Osteoblast (primary cell): ENCODE measurements at regions not wholly inside any gene's neighbourhood (a gene's known extent, or its start where the extent isn't known, plus 50 kb on each side); places are given as distances from the start of the nearest gene placed in this dataset.

ENCODE experiments used
- DNase-seq: peaks from one replicate; pipeline ENCODE4 v3.0.0; 2011; ENCODE audit warnings: low spot score, mixed read lengths; ENCODE audit not compliant: insufficient read length; ENCODE audit errors: missing footprints
- H2AFZ ChIP-seq: 2 replicates; pipeline ENCODE4 v1.6.0; 2011; ENCODE audit warnings: mild to moderate bottlenecking, low read length
- H3K27ac ChIP-seq: 2 replicates; pipeline ENCODE4 v1.5.1; 2011; ENCODE audit warnings: mild to moderate bottlenecking, low read depth, low read length, moderate library complexity
- H3K27me3 ChIP-seq: 2 replicates; pipeline ENCODE4 v1.6.0; 2012; ENCODE audit warnings: mild to moderate bottlenecking, control low read depth, inconsistent platforms, low read length, moderate library complexity; ENCODE audit not compliant: insufficient read depth
- H3K36me3 ChIP-seq: 2 replicates; pipeline ENCODE4 v1.5.1; 2011; ENCODE audit warnings: mild to moderate bottlenecking, low read length, control low read depth, moderate library complexity; ENCODE audit not compliant: insufficient read depth
- H3K4me1 ChIP-seq: 2 replicates; pipeline ENCODE4 v1.5.1; 2011; ENCODE audit warnings: mild to moderate bottlenecking, low read length, control low read depth, moderate library complexity; ENCODE audit not compliant: insufficient read depth
- H3K4me2 ChIP-seq: 2 replicates; pipeline ENCODE4 v1.6.0; 2011; ENCODE audit warnings: mild to moderate bottlenecking, low read length; ENCODE audit not compliant: insufficient read depth
- H3K4me3 ChIP-seq: fragments of 200-600 bp; sonication (generic); 3 replicates; pipeline ENCODE4 v1.5.1; 2012; ENCODE audit warnings: mild to moderate bottlenecking, low read length, inconsistent platforms; ENCODE audit not compliant: insufficient read depth
- H3K79me2 ChIP-seq: 2 replicates; pipeline ENCODE4 v1.6.0; 2012; ENCODE audit warnings: mild to moderate bottlenecking, low read length, control low read depth, inconsistent platforms; ENCODE audit not compliant: insufficient read depth
- H3K9me3 ChIP-seq: 2 replicates; pipeline ENCODE4 v1.5.1; 2011; ENCODE audit warnings: low read depth, low read length, control low read depth
- H4K20me1 ChIP-seq: 2 replicates; pipeline ENCODE4 v1.6.0; 2012; ENCODE audit warnings: mild to moderate bottlenecking, low read length, control low read depth; ENCODE audit not compliant: insufficient read depth
- CTCF ChIP-seq: IDR thresholded peaks from 2 replicates; pipeline ENCODE4 v1.5.1; 2011; ENCODE audit warnings: mild to moderate bottlenecking, low read depth, low read length, moderate library complexity; ENCODE audit errors: extremely low read depth

GRCh38 chr10:59959504-59960018, 53.2 kb upstream of the CCDC6 start:
- Histone ChIP-seq H4K20me1 (no peaks in the 10 kb centered on the region), H3K36me3 (no peaks in the 10 kb centered on the region), H3K9me3 (no peaks in the 10 kb centered on the region), H3K4me2 (no peak overlapping the region), H3K27ac (no peak overlapping the region), H3K4me3 (no peak overlapping the region), H3K4me1 (no peaks in the 10 kb centered on the region), H3K27me3 (no peaks in the 10 kb centered on the region), H2AFZ (no peak overlapping the region), H3K79me2 (no peaks in the 10 kb centered on the region)
- DNase-seq = no peak
- TF ChIP-seq CTCF = no peak

- no peak for DNase-seq
- Histone ChIP-seq H3K79me2 (no peaks in the 10 kb centered on the region), H3K36me3 (no peaks in the 10 kb centered on the region), H3K4me1 (no peaks in the 10 kb centered on the region), H4K20me1 (no peaks in the 10 kb centered on the region), H2AFZ (no peak overlapping the region), H3K9me3 (no peaks in the 10 kb centered on the region), H3K27me3 (no peaks in the 10 kb centered on the region), H3K4me2 (no peak overlapping the region), H3K4me3 (no peak overlapping the region), H3K27ac (no peak overlapping the region)
- no peak for TF ChIP-seq CTCF
These were observed 52.5 kb upstream of the CCDC6 start for GRCh38 chr10:59958882-59959281.

- H3K27me3 ChIP-seq = no peaks in the 10 kb centered on the region
- H3K4me1 ChIP-seq = no peaks in the 10 kb centered on the region
- no peak for DNase-seq
- H3K36me3 ChIP-seq = no peaks in the 10 kb centered on the region
- H3K4me2 ChIP-seq = no peak overlapping the region
- no peaks in the 10 kb centered on the region for H3K9me3 ChIP-seq
- no peaks in the 10 kb centered on the region for H3K79me2 ChIP-seq
- H3K27ac ChIP-seq = no peak overlapping the region
- no peaks in the 10 kb centered on the region for H4K20me1 ChIP-seq
- no peak overlapping the region for H2AFZ ChIP-seq
- H3K4me3 ChIP-seq = no peak overlapping the region
- TF ChIP-seq CTCF = no peak
These were observed 51.6 kb upstream of the CCDC6 start for GRCh38 chr10:59957975-59958374.
